ENCODE measurements at regions not wholly inside any gene's neighbourhood (a gene's known extent, or its start where the extent isn't known, plus 50 kb on each side); places are given as distances from the start of the nearest gene placed in this dataset.
"Not testable (repeated sequence)": the region's sequence is repeated elsewhere in the genome, so short reads cannot be mapped to it uniquely, and the experiment has no call there.

- no peak for DNase-seq
Observed at GRCh38 chr5:143659599-143660238, 152.2 kb upstream of the HMHB1 start.

GRCh38 chr5:143658956-143659355, 153.0 kb upstream of the HMHB1 start:
- DNase-seq: no peak

GRCh38 chr5:143657647-143658285, 154.2 kb upstream of the HMHB1 start:
- DNase-seq: no peak

GRCh38 chr5:143653766-143654282, 158.1 kb upstream of the HMHB1 start:
- DNase-seq: no peak

- no peak for DNase-seq
Observed at GRCh38 chr5:143653256-143653655, 158.7 kb upstream of the HMHB1 start.

GRCh38 chr5:143652108-143652700, 159.8 kb upstream of the HMHB1 start:
- DNase-seq: no peak

- DNase-seq: no peak
Observed at GRCh38 chr5:143649937-143650621, 161.9 kb upstream of the HMHB1 start.

GRCh38 chr5:143648696-143649095, 163.3 kb upstream of the HMHB1 start:
- DNase-seq: no peak

- no peak for DNase-seq
Observed at GRCh38 chr5:143646961-143647360, 165.0 kb upstream of the HMHB1 start.

GRCh38 chr5:143645356-143645755, 166.6 kb upstream of the HMHB1 start:
- no peak for DNase-seq

- DNase-seq: no peak
Observed at GRCh38 chr5:143644727-143645126, 167.2 kb upstream of the HMHB1 start.

- no peak for DNase-seq
Observed at GRCh38 chr5:143642791-143643190, 169.2 kb upstream of the HMHB1 start.

GRCh38 chr5:143641549-143642355, 170.2 kb upstream of the HMHB1 start:
- DNase-seq: no peak

- no peak for DNase-seq
Observed at GRCh38 chr5:143638654-143639053, 173.3 kb upstream of the HMHB1 start.

GRCh38 chr5:143636931-143637528, 174.9 kb upstream of the HMHB1 start:
- DNase-seq: no peak

- no peak for DNase-seq
Observed at GRCh38 chr5:143635888-143636287, 176.1 kb upstream of the HMHB1 start.

GRCh38 chr5:143635146-143635752, 176.7 kb upstream of the HMHB1 start:
- no peak for DNase-seq

GRCh38 chr5:143634689-143635088, 177.3 kb upstream of the HMHB1 start:
- DNase-seq: no peak

GRCh38 chr5:143629871-143630659, 181.9 kb upstream of the HMHB1 start:
- no peak for DNase-seq

GRCh38 chr5:143625048-143625447, 186.9 kb upstream of the HMHB1 start:
- not testable (repeated sequence) for DNase-seq

GRCh38 chr5:143624465-143624864, 187.5 kb upstream of the HMHB1 start:
- no peak for DNase-seq

Data from amniotic stem cell (primary cell).